ENCODE measurements at regions not wholly inside any gene's neighbourhood (a gene's known extent, or its start where the extent isn't known, plus 50 kb on each side); places are given as distances from the start of the nearest gene placed in this dataset.

DNA sequence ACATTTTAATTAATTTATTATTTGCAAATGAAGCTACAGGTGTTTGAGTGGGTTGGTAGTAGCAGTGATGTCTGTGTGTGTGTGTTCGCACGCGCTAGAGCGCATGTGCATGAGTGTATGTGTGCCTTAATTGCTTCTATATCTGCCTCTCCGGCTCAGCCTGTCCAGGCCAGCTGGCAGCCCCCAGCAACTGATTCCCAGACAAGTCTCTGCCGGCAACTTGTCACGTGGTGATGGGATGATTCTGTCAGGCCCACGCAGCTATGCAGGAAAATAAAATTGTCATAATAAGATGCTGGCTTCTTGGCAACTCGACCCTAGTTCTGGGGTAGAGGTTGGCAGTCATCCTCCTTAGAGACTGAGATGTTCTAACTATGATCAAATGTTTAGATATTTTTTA lies 712.8 kb upstream of the SOX9 start:
- H3K36me3 ChIP-seq: no peaks in the 10 kb centered on the region
- H3K4me3 ChIP-seq: no peak overlapping the region
- no peaks in the 10 kb centered on the region for H3K27me3 ChIP-seq
- no peak overlapping the region for H3K27ac ChIP-seq
- TF ChIP-seq CTCF (IDR thresholded peaks at IDR 0.05) (no peak), POLR2AphosphoS5 (IDR thresholded peaks at IDR 0.05; ENCODE audit: insufficient read depth in 1 of 2, low read depth in 1 of 2) (no peak), POLR2A (IDR thresholded peaks at IDR 0.05) (no peak)
- H3K4me1 ChIP-seq: no peaks in the 10 kb centered on the region
- DNase-seq (ENCODE audit: extremely low spot score in 2 of 2): no peak
- intact Hi-C loops (cut with DNase I): no loop called here
- H3K9me3 ChIP-seq: no peaks in the 10 kb centered on the region

DNA sequence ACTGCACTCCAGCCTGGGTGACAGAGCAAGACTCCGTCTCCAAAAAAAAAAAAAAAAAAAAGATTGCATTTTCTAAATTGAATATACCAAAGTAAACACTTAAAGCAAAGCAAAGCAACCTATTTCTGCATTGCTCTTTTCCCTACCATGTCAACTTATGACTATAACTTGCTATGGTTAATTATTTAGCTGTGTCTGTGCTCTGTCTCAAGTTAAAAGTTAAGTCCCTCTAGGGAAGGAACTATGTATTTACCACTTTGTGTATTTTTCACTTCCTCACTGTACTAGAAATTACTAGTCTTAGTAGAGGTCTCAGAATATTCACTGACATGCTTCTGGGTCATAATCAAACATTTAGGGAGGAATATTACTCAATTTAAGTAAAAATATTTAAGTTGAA lies 711.7 kb upstream of the SOX9 start:
- H3K27ac ChIP-seq: no peak overlapping the region
- no peak for DNase-seq (ENCODE audit: extremely low spot score in 2 of 2)
- H3K27me3 ChIP-seq: no peaks in the 10 kb centered on the region
- intact Hi-C loops (cut with DNase I): no loop called here
- no peak for TF ChIP-seq POLR2AphosphoS5 (IDR thresholded peaks at IDR 0.05; ENCODE audit: insufficient read depth in 1 of 2, low read depth in 1 of 2)
- no peak for TF ChIP-seq CTCF (IDR thresholded peaks at IDR 0.05)
- no peak for TF ChIP-seq POLR2A (IDR thresholded peaks at IDR 0.05)
- H3K4me1 ChIP-seq: no peaks in the 10 kb centered on the region
- H3K36me3 ChIP-seq: no peaks in the 10 kb centered on the region
- no peak overlapping the region for H3K4me3 ChIP-seq
- no peaks in the 10 kb centered on the region for H3K9me3 ChIP-seq

DNA sequence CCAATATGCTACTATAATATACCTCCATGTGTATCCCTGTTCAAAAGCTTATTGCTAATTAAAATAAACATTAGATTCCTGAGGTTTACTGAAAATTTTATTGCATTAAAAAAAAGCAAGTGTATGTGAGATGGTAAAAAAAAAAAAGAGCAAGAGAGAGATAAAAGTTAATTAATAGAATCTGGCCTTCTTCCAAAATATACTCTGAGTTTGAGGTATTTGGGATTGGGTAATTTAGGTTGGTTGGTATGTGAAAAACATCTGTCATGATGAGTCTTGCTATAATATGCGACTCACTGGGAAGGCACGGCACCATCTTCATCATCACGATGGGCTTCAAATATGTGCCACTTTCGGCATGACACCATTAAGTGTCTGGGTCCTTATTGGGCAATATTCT lies 711.1 kb upstream of the SOX9 start:
- Histone ChIP-seq H3K4me3 (no peak overlapping the region), H3K36me3 (no peaks in the 10 kb centered on the region), H3K9me3 (no peaks in the 10 kb centered on the region), H3K4me1 (no peaks in the 10 kb centered on the region), H3K27me3 (no peaks in the 10 kb centered on the region), H3K27ac (no peak overlapping the region)
- DNase-seq (ENCODE audit: extremely low spot score in 2 of 2): no peak
- intact Hi-C loops (cut with DNase I): no loop called here
- TF ChIP-seq POLR2A (IDR thresholded peaks at IDR 0.05): no peak
- no peak for TF ChIP-seq POLR2AphosphoS5 (IDR thresholded peaks at IDR 0.05; ENCODE audit: insufficient read depth in 1 of 2, low read depth in 1 of 2)
- TF ChIP-seq CTCF (IDR thresholded peaks at IDR 0.05): no peak

- H3K27me3 ChIP-seq: no peaks in the 10 kb centered on the region
- intact Hi-C loops (cut with DNase I): no loop called here
- H3K9me3 ChIP-seq: no peaks in the 10 kb centered on the region
- no peaks in the 10 kb centered on the region for H3K4me1 ChIP-seq
- H3K36me3 ChIP-seq: no peaks in the 10 kb centered on the region
- TF ChIP-seq CTCF (IDR thresholded peaks at IDR 0.05) (no peak), POLR2AphosphoS5 (IDR thresholded peaks at IDR 0.05; ENCODE audit: insufficient read depth in 1 of 2, low read depth in 1 of 2) (peak in 1 of 2 donors; percentile 56), POLR2A (IDR thresholded peaks at IDR 0.05) (no peak)
- H3K27ac ChIP-seq: no peak overlapping the region
- no peak overlapping the region for H3K4me3 ChIP-seq
- DNase-seq (ENCODE audit: extremely low spot score in 2 of 2): no peak
These were observed 708.0 kb upstream of the SOX9 start for GRCh38 chr17:71412803-71413202.

DNA sequence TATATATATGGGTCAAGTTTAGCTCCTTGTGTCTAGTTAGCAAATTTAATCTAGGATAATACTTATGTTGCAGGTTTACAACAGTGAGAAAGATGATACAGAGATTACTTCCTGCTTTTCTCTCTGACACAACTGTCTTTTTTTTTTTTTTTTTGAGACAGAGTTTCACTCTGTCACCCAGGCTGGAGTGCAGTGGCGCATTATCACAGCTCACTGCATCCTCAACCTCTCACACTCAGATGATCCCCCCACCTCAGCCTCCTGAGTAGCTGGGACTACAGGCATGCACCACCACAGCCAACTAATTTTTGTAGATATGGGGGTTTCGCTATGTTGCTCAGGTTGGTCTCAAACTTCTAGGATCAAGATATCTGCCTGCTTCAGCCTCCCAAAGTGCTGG lies 706.9 kb upstream of the SOX9 start:
- intact Hi-C loops (cut with DNase I): no loop called here
- no peaks in the 10 kb centered on the region for H3K4me1 ChIP-seq
- DNase-seq (ENCODE audit: extremely low spot score in 2 of 2): no peak
- TF ChIP-seq POLR2AphosphoS5 (IDR thresholded peaks at IDR 0.05; ENCODE audit: insufficient read depth in 1 of 2, low read depth in 1 of 2): no peak
- TF ChIP-seq CTCF (IDR thresholded peaks at IDR 0.05): no peak
- no peak for TF ChIP-seq POLR2A (IDR thresholded peaks at IDR 0.05)
- no peak overlapping the region for H3K4me3 ChIP-seq
- H3K27ac ChIP-seq: no peak overlapping the region
- H3K27me3 ChIP-seq: no peaks in the 10 kb centered on the region
- no peaks in the 10 kb centered on the region for H3K9me3 ChIP-seq
- no peaks in the 10 kb centered on the region for H3K36me3 ChIP-seq

All from vagina (tissue), 2 donors.